Medulla oblongata (tissue), 1 donor: ENCODE measurements at regions not wholly inside any gene's neighbourhood (a gene's known extent, or its start where the extent isn't known, plus 50 kb on each side); places are given as distances from the start of the nearest gene placed in this dataset.
A peak's percentile ranks its signal among the peaks of the same experiment; 100 is the strongest.

Source experiments
- DNase-seq: peaks from one replicate; pipeline ENCODE4 v3.0.0-alpha.2; 2015; ENCODE audit errors: extremely low spot score

GRCh38 chr2:221097568-221097915, 474.6 kb downstream of the EPHA4 start:
- no peak for DNase-seq

GRCh38 chr2:221097949-221098348, 474.2 kb downstream of the EPHA4 start:
- DNase-seq, result no peak

- DNase-seq, result no peak
Observed at GRCh38 chr2:221100467-221101089, 471.5 kb downstream of the EPHA4 start.

GRCh38 chr2:221102896-221103688, 469.0 kb downstream of the EPHA4 start:
- DNase-seq, result no peak

- peak; percentile 61 for DNase-seq
Observed at GRCh38 chr2:221103930-221104329, 468.2 kb downstream of the EPHA4 start.

GRCh38 chr2:221104361-221104811, 467.7 kb downstream of the EPHA4 start:
- DNase-seq, result peak; percentile 75

GRCh38 chr2:221106241-221106640, 465.9 kb downstream of the EPHA4 start:
- DNase-seq, result no peak

GRCh38 chr2:221107424-221107823, 464.7 kb downstream of the EPHA4 start:
- no peak for DNase-seq

GRCh38 chr2:221109552-221109951, 462.6 kb downstream of the EPHA4 start:
- no peak for DNase-seq

GRCh38 chr2:221111739-221112138, 460.4 kb downstream of the EPHA4 start:
- DNase-seq, result no peak

GRCh38 chr2:221112744-221113143, 459.4 kb downstream of the EPHA4 start:
- DNase-seq, result no peak

GRCh38 chr2:221115944-221116343, 456.2 kb downstream of the EPHA4 start:
- no peak for DNase-seq

GRCh38 chr2:221120643-221121042, 451.5 kb downstream of the EPHA4 start:
- DNase-seq, result no peak

GRCh38 chr2:221123396-221123795, 448.7 kb downstream of the EPHA4 start:
- no peak for DNase-seq

GRCh38 chr2:221124532-221125240, 447.4 kb downstream of the EPHA4 start:
- DNase-seq, result no peak

- DNase-seq, result no peak
Observed at GRCh38 chr2:221125691-221126090, 446.4 kb downstream of the EPHA4 start.

GRCh38 chr2:221129657-221130056, 442.4 kb downstream of the EPHA4 start:
- no peak for DNase-seq

GRCh38 chr2:221130431-221130830, 441.7 kb downstream of the EPHA4 start:
- no peak for DNase-seq

GRCh38 chr2:221133941-221134340, 438.2 kb downstream of the EPHA4 start:
- no peak for DNase-seq

- DNase-seq, result no peak
Observed at GRCh38 chr2:221134718-221135117, 437.4 kb downstream of the EPHA4 start.

- DNase-seq, result no peak
Observed at GRCh38 chr2:221135699-221136098, 436.4 kb downstream of the EPHA4 start.

GRCh38 chr2:221137385-221137784, 434.7 kb downstream of the EPHA4 start:
- DNase-seq, result no peak

- no peak for DNase-seq
Observed at GRCh38 chr2:221142341-221142740, 429.8 kb downstream of the EPHA4 start.
